NCI-H774 (cell line): ENCODE measurements at regions not wholly inside any gene's neighbourhood (a gene's known extent, or its start where the extent isn't known, plus 50 kb on each side); places are given as distances from the start of the nearest gene placed in this dataset.

ENCODE experiments used
- DNase-seq: peaks from one replicate; lab custom pipeline; 2025; lab: John Stamatoyannopoulos, UW

GRCh38 chr2:185891403-185891802 lies 152.8 kb downstream of the FSIP2 start:
- DNase-seq, result no peak

- no peak for DNase-seq
Measured at GRCh38 chr2:185891804-185892411, 153.3 kb downstream of the FSIP2 start.

DNA sequence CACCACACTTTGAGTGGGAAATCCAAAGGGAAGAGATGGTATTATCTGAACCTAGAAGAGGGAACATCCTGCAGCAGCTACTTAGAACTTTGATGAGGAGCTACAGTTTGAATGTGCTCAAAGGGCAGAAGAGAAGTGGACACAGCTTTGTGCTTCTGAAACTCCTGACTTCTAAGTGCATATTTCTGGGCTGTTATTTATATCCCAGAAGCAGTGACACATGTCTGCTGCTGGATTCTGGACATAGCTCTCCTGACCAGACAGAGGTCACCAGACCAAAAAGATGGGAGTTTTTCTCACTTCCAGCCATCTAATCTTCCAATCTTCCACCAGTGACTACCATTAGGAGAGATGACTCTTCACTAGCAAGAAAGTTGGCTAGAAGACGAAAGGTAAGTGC lies 153.9 kb downstream of the FSIP2 start:
- DNase-seq, result no peak

- no peak for DNase-seq
Measured at GRCh38 chr2:185894223-185894622, 155.6 kb downstream of the FSIP2 start.

GRCh38 chr2:185895828-185896693 lies 157.5 kb downstream of the FSIP2 start:
- no peak for DNase-seq

DNA sequence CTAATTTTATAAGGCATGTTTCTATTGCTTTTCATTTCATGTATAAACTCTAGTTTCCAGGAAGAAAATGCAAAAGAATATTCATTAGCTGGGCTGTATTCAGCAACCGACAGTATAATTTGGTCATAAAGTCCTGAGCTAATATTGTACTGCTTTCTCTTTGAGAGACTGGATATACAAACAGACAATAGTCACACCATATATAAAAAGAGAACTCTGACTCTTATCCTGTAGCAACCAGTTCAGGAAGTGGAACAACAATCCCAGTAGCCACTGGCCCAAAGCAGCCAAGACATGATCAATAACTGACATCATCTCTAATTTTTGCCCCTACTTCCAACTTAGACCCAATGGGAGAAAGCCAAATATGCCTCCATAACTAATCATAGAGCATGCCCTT lies 160.8 kb downstream of the FSIP2 start:
- DNase-seq, result no peak

GRCh38 chr2:185919155-185919554 lies 180.6 kb downstream of the FSIP2 start:
- DNase-seq, result no peak

DNA sequence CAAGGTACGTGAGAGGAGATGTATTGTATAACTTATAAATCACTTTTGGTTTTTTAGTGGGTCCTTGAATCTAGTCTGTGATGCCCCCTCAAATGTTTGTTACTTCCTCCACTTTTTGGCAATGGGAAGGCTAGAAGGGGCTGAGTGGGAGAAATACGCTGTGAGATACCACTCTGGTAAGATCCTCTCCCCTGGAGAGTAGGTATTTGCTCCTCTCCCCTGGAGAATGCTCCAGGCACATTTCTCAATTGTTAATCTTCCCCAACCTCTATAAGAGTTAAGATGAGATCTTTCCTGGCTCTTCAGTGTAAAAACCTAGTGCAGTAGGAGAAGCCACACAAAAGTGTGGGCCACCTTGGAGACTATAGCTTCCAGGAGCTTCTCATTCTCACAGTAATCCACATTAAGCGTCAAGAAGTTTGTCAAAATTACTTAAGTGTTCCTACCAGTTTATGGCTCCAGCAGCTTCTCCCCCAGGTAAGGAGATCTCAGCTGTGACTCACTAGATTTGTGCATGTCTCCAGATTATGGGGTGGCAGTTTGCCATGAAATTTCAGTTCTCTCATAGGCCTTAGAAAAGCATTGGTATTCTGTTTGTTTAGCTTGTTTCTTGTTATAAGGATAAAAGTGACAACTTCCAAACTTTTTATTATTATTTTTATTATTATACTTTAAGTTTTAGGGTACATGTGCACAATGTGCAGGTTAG lies 182.6 kb downstream of the FSIP2 start:
- no peak for DNase-seq

GRCh38 chr2:185934232-185934631 lies 195.6 kb downstream of the FSIP2 start:
- DNase-seq, result no peak

DNA sequence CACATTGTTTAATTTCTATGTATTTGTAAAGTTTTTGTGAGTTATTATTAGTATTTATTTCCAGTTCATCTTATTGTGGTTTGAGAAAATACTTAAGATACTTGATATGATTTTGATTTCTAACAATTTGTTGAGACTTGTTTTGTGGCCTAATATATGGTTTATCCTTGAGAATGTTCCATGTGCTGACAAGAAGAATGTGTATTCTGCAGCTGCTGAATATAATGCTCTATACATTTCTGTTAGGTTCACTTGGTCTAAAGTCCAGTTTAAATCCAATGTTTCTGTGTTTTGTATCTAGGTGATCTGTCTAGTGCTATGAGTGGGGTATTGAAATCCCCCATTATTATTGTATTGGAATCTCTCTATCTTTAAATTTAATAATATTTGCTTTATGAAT lies 201.3 kb downstream of the FSIP2 start:
- DNase-seq, result no peak

GRCh38 chr2:185942855-185943254 lies 204.3 kb downstream of the FSIP2 start:
- DNase-seq, result no peak

DNA sequence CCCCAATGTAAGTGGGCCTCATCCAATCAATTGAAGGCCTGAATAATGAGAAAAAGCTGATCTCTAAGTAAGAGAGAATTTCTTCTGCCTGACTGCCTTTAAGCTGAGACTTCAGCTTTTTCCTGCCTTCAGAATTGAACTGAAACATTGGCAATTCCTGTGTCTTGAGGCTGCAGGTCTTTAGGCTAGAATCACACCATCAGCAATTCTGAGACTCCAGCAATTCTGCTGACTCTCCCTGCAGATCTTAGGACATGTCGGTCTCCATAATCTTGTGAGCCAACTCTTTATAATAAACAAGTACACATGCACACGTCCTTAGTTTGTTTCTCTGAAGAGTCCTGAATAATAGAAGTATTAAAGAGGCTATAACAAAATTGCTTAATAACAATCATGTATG lies 209.1 kb downstream of the FSIP2 start:
- DNase-seq, result no peak

- DNase-seq, result no peak
Measured at GRCh38 chr2:185952100-185952499, 213.5 kb downstream of the FSIP2 start.

DNA sequence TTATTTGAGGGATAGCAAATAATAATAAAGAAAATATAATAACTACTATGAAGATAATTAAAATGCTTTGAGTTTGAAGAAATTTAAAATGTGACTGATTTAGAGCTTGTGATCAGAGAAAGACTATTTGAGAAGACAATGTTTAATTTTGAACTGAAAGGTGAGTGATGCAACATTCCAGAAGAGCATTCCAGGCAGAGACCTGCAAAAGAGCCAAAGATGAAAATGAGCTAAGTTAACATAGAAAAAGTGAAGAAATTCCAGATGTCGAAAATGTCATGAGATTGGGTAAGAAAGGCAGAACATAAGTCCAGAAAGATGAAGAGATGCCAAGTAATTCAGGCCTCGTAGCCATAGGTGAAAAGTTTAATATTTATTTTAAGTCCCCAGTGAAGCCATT lies 215.8 kb downstream of the FSIP2 start:
- DNase-seq, result no peak

DNA sequence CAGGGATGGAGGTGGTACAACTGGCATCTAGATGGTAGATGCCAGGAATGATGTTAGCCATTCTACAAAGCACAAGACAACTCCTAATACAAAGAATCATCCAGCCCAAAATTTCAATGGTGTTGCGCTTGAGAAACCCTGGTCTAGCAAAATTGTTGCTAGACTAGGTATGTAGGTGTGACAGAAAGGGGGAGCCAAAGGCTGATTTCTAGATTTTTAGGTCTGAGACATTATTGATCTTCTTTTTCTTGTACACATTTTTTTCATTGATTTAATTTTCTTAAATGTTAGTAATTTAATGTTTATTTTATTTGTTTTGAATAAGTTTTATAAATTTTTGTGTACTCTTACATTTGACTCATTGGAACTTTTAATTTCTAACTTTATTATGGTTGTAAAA lies 216.4 kb downstream of the FSIP2 start:
- no peak for DNase-seq

GRCh38 chr2:185967335-185967734 lies 228.7 kb downstream of the FSIP2 start:
- DNase-seq, result no peak

DNA sequence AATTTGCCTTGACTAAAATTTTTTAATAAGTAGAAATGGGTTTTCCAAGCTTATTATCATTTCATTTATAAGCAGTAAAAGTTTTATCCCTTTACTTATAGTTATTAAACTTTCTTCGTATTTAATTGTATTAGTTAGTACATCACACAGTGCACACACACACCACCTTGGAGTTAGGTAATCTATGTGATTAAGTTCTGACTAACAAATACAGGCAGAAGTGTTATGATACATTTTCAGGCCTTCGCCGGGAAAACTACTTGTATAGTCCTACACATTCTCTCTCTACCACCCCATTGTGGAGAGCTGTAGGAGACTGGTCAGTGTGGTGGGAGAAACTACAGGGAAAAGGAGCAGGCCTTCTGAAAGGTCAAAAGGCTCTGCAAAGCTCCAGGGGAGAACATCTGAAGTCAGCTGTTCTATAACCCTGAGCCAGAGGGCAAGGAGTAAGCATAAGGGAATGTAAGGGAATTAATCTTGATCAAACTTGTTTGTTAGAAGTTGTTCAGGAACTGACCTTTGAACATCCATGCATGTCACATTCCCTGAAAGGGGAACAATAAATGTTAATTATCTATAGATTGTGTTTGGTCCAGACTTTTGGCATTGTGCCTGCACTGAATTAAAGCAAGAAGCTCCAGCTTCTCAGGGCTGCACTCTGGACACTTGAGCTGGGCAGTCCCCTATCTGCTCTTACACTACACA lies 231.7 kb downstream of the FSIP2 start:
- no peak for DNase-seq

GRCh38 chr2:185978634-185979407 lies 240.2 kb downstream of the FSIP2 start:
- DNase-seq, result no peak

DNA sequence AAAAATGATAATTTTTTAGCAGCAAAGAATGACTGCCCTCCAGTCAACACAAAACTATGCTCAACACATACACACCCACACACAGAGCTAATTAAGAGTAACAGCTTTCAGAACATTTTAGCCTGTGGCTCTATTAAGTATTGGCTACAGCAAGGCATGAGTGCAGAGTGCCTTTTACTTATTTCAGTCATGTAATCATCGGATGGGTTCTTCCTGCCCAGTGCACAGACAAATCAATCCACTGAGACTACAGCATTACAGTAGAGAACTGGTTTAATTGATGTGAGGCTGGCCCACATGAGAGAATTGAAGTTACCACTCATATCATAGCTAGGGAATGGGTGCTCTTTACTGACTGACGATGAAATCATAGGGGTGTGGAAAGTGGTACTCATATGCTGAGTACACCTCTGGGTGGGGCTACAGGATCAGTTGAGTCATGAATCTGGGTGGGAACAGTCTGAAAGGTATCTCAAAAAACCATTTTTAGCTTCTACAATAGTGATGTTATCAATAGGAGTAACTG lies 241.0 kb downstream of the FSIP2 start:
- no peak for DNase-seq

GRCh38 chr2:185980944-185981343 lies 242.3 kb downstream of the FSIP2 start:
- no peak for DNase-seq

DNA sequence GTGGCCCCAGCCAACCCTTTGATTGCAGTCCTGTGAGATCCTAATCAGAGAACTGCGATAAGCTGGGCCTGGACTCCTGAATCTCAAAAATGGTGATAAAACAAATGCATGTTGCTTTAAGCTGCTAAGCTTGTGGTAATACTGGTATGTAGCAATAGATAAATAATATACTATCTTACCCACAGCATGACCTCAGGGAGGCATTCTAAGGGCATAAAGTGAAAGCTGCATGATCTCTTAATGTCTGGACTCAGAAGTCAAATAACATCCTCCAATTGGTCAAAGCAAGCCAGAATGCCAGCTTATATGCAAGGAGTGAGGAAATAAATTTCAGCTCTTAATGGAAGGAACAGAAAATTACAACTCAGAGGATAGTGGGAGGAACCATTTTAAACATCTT lies 246.1 kb downstream of the FSIP2 start:
- DNase-seq, result no peak
